Gastrocnemius medialis (tissue), 4 donors: ENCODE measurements at regions not wholly inside any gene's neighbourhood (a gene's known extent, or its start where the extent isn't known, plus 50 kb on each side); places are given as distances from the start of the nearest gene placed in this dataset.

ENCODE experiments used
- CTCF ChIP-seq, 5 experiments: fragments of 450-650 bp in 3 of 5; fragments of 200-600 bp in 2 of 5; sonication (generic) in 2 of 5; IDR thresholded peaks in 4 of 5; conservative IDR thresholded peaks in 1 of 5; 1 replicate in 4 of 5; 2 replicates in 1 of 5; pipeline ENCODE4 v1.5.1; 2016 to 2019; ENCODE audit warnings: antibody characterized with exemption in 5 of 5, mild to moderate bottlenecking in 3 of 5, moderate library complexity in 3 of 5
- POLR2A ChIP-seq, 2 donors: fragments of 450-650 bp; IDR thresholded peaks; one replicate each; pipeline ENCODE4 v1.6.1; 2017; ENCODE audit warnings: antibody characterized with exemption in 2 of 2, mild to moderate bottlenecking in 2 of 2, moderate library complexity in 2 of 2

GRCh38 chr7:52325237-52325636 is 710.2 kb upstream of the POM121L12 start:
- TF ChIP-seq CTCF (IDR thresholded peaks at IDR 0.05 in 4 of 5, conservative IDR thresholded peaks at IDR 0.05 in 1 of 5) (no peak), POLR2A (IDR thresholded peaks at IDR 0.05) (no peak)
